ENCODE measurements at regions not wholly inside any gene's neighbourhood (a gene's known extent, or its start where the extent isn't known, plus 50 kb on each side); places are given as distances from the start of the nearest gene placed in this dataset.

DNA sequence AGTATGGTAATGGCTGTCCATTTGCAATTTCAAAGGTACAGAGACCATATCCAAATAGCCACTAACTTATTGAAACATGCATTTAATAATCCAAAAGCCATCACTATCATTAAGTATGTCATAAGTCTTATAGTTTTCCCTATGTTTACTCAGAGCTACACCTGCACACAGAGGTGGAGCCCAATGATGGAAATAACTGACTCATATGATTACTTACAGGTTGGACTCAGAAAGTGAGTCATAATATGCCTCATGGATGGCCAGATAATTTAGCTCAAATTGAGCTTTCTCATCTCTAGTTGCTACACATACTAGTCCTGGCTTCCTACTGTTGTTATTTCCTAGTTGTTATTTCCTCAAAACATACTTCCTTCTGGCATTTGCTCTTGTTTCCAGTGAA, 104.4 kb upstream of the KHDRBS2 start:
- H3K23ac ChIP-seq (ENCODE audit: low read depth, low read length, poor library complexity) = no peak overlapping the region
- H3K27me3 ChIP-seq (ENCODE audit: control insufficient read depth in 3 of 3, insufficient read depth in 3 of 3, low read depth in 1 of 3, low read length in 3 of 3) = no peaks in the 10 kb centered on the region
- no peak overlapping the region for H2AFZ ChIP-seq (ENCODE audit: low read length)
- no peaks in the 10 kb centered on the region for H3K36me3 ChIP-seq (replicated peaks in 1 of 2; ENCODE audit: control insufficient read depth in 2 of 2, insufficient read depth in 2 of 2, low read length in 2 of 2)
- H3K9me3 ChIP-seq (replicated peaks in 1 of 2; ENCODE audit: control insufficient read depth in 2 of 2, insufficient read depth in 1 of 2, low read depth in 1 of 2, low read length in 2 of 2) = no peaks in the 10 kb centered on the region
- H3K4ac ChIP-seq (ENCODE audit: low read length) = no peak overlapping the region
- no peak overlapping the region for H3K4me2 ChIP-seq (ENCODE audit: insufficient read depth, low read length, poor library complexity, severe bottlenecking)
- no peak overlapping the region for H4K8ac ChIP-seq (ENCODE audit: low read depth, low read length)
- no peak overlapping the region for H4K91ac ChIP-seq (ENCODE audit: low read depth, low read length, poor library complexity)
- no peak overlapping the region for H2BK12ac ChIP-seq (ENCODE audit: low read length)
- no peak overlapping the region for H3K9ac ChIP-seq (ENCODE audit: low read depth, low read length, poor library complexity)
- no peak overlapping the region for H3K18ac ChIP-seq (ENCODE audit: low read length)
- no peak overlapping the region for H2AK5ac ChIP-seq (ENCODE audit: low read depth, low read length)
- H2BK15ac ChIP-seq (ENCODE audit: low read length) = no peak overlapping the region
- DNase-seq (ENCODE audit: low spot score) = no peak
- peaks cover 0 to 2% of the 10 kb centered on the region in 2 donors for H3K4me1 ChIP-seq (ENCODE audit: control insufficient read depth in 2 of 2, insufficient read depth in 1 of 2, low read depth in 1 of 2, low read length in 2 of 2)
- no peak overlapping the region for H3K27ac ChIP-seq (replicated peaks; ENCODE audit: low read length)
- no peak overlapping the region for H2BK5ac ChIP-seq (ENCODE audit: low read length)
- H3K4me3 ChIP-seq (ENCODE audit: low read length in 2 of 2) = no peak overlapping the region
- H3K14ac ChIP-seq (ENCODE audit: low read length) = no peak overlapping the region
- no peak overlapping the region for H2BK120ac ChIP-seq (ENCODE audit: low read depth, low read length)
- no peaks in the 10 kb centered on the region for H3K79me1 ChIP-seq (ENCODE audit: low read depth, low read length)

DNA sequence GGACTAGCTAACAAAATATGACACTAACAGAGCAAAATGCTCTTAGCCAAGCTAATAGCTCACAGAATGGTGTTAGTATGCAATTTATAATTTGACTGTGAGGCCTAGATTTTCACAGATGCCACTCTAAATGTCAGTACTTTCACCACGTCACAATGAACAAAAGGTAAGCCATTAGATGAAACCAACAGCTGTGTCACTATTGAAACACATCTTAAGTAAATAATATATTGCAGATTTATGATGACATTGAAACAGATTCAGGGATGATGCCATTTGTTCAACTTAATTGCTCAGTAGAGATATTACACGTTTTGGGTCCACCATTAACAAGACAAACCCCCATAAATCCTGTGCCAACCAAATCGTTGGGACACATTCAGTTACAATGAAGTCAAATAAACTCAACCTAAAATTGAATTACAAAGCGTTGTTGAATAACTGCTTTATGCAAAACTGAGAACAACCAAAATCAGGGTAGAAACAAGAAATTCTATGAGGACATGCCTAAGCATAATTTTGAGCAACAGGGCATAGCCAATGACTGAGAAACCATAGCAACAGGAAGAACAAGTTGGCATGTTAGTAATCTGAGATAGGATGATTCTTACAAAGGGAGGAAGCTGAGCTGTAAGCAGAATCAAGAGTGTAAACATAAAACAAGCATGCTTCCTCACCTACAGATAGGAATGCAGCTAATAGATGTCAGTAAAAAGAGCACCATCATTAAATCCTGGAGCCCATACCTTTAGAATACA, 85.6 kb upstream of the KHDRBS2 start:
- no peaks in the 10 kb centered on the region for H3K27me3 ChIP-seq (ENCODE audit: control insufficient read depth in 3 of 3, insufficient read depth in 3 of 3, low read depth in 1 of 3, low read length in 3 of 3)
- H3K14ac ChIP-seq (ENCODE audit: low read length) = no peak overlapping the region
- no peaks in the 10 kb centered on the region for H3K79me1 ChIP-seq (ENCODE audit: low read depth, low read length)
- H3K9ac ChIP-seq (ENCODE audit: low read depth, low read length, poor library complexity) = no peak overlapping the region
- H3K18ac ChIP-seq (ENCODE audit: low read length) = no peak overlapping the region
- no peak overlapping the region for H3K4me3 ChIP-seq (ENCODE audit: low read length in 2 of 2)
- no peak overlapping the region for H2BK5ac ChIP-seq (ENCODE audit: low read length)
- H3K4ac ChIP-seq (ENCODE audit: low read length) = no peak overlapping the region
- peak overlapping the region; percentile 38 for H2AFZ ChIP-seq (ENCODE audit: low read length)
- H3K36me3 ChIP-seq (replicated peaks in 1 of 2; ENCODE audit: control insufficient read depth in 2 of 2, insufficient read depth in 2 of 2, low read length in 2 of 2) = no peaks in the 10 kb centered on the region
- H2BK15ac ChIP-seq (ENCODE audit: low read length) = no peak overlapping the region
- no peak overlapping the region for H4K8ac ChIP-seq (ENCODE audit: low read depth, low read length)
- no CpG with 5 or more reads among the region's 4 CpGs for WGBS, 2 donors (ENCODE audit: extremely low coverage in 2 of 2, insufficient read length in 2 of 2, insufficient replicate concordance in 1 of 2)
- H3K9me3 ChIP-seq (replicated peaks in 1 of 2; ENCODE audit: control insufficient read depth in 2 of 2, insufficient read depth in 1 of 2, low read depth in 1 of 2, low read length in 2 of 2) = no peaks in the 10 kb centered on the region
- no peak overlapping the region for H2BK120ac ChIP-seq (ENCODE audit: low read depth, low read length)
- peaks cover 0 to 15% of the 10 kb centered on the region in 2 donors for H3K4me1 ChIP-seq (ENCODE audit: control insufficient read depth in 2 of 2, insufficient read depth in 1 of 2, low read depth in 1 of 2, low read length in 2 of 2)
- no peak overlapping the region for H3K4me2 ChIP-seq (ENCODE audit: insufficient read depth, low read length, poor library complexity, severe bottlenecking)
- DNase-seq (ENCODE audit: low spot score) = no peak
- no peak overlapping the region for H3K23ac ChIP-seq (ENCODE audit: low read depth, low read length, poor library complexity)
- no peak overlapping the region for H3K27ac ChIP-seq (replicated peaks; ENCODE audit: low read length)
- no peak overlapping the region for H2AK5ac ChIP-seq (ENCODE audit: low read depth, low read length)
- no peak overlapping the region for H2BK12ac ChIP-seq (ENCODE audit: low read length)
- no peak overlapping the region for H4K91ac ChIP-seq (ENCODE audit: low read depth, low read length, poor library complexity)

DNA sequence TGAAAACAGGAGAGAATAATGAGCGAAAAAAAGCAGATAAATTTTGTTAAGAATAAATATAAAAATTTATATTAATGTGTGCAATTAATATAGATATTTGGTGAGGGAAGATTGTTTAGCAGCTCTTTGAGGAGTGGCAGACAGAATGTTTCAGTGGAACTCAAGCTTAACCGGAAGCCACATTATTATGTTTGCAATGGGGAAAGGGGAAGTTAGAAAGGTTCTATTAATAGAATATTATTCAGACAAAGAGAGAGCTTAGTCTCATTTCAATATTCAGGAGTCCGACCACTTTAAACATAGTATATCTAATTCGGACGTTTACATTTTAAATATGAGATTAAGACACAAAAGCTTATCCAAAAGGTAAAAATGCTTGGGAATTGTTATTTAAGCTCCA, 81.6 kb upstream of the KHDRBS2 start:
- H3K23ac ChIP-seq (ENCODE audit: low read depth, low read length, poor library complexity) = no peak overlapping the region
- H3K4me1 ChIP-seq (ENCODE audit: control insufficient read depth in 2 of 2, insufficient read depth in 1 of 2, low read depth in 1 of 2, low read length in 2 of 2) = peaks cover 0 to 12% of the 10 kb centered on the region in 2 donors
- no peak overlapping the region for H2AK5ac ChIP-seq (ENCODE audit: low read depth, low read length)
- H3K9me3 ChIP-seq (replicated peaks in 1 of 2; ENCODE audit: control insufficient read depth in 2 of 2, insufficient read depth in 1 of 2, low read depth in 1 of 2, low read length in 2 of 2) = no peaks in the 10 kb centered on the region
- no peak overlapping the region for H3K9ac ChIP-seq (ENCODE audit: low read depth, low read length, poor library complexity)
- H2AFZ ChIP-seq (ENCODE audit: low read length) = no peak overlapping the region
- no peak overlapping the region for H3K4me3 ChIP-seq (ENCODE audit: low read length in 2 of 2)
- DNase-seq (ENCODE audit: low spot score) = no peak
- H3K27ac ChIP-seq (replicated peaks; ENCODE audit: low read length) = no peak overlapping the region
- H3K79me1 ChIP-seq (ENCODE audit: low read depth, low read length) = no peaks in the 10 kb centered on the region
- no peak overlapping the region for H3K4ac ChIP-seq (ENCODE audit: low read length)
- H3K4me2 ChIP-seq (ENCODE audit: insufficient read depth, low read length, poor library complexity, severe bottlenecking) = no peak overlapping the region
- H3K14ac ChIP-seq (ENCODE audit: low read length) = no peak overlapping the region
- H4K8ac ChIP-seq (ENCODE audit: low read depth, low read length) = no peak overlapping the region
- no peak overlapping the region for H2BK5ac ChIP-seq (ENCODE audit: low read length)
- no peaks in the 10 kb centered on the region for H3K36me3 ChIP-seq (replicated peaks in 1 of 2; ENCODE audit: control insufficient read depth in 2 of 2, insufficient read depth in 2 of 2, low read length in 2 of 2)
- 100% methylated on average over 1 of the region's 5 CpGs; no CpG with 5 or more reads in 1 of the 2 donors for WGBS, 2 donors (ENCODE audit: extremely low coverage in 2 of 2, insufficient read length in 2 of 2, insufficient replicate concordance in 1 of 2)
- H2BK120ac ChIP-seq (ENCODE audit: low read depth, low read length) = no peak overlapping the region
- no peak overlapping the region for H2BK12ac ChIP-seq (ENCODE audit: low read length)
- no peak overlapping the region for H2BK15ac ChIP-seq (ENCODE audit: low read length)
- H4K91ac ChIP-seq (ENCODE audit: low read depth, low read length, poor library complexity) = no peak overlapping the region
- no peak overlapping the region for H3K18ac ChIP-seq (ENCODE audit: low read length)
- H3K27me3 ChIP-seq (ENCODE audit: control insufficient read depth in 3 of 3, insufficient read depth in 3 of 3, low read depth in 1 of 3, low read length in 3 of 3) = no peaks in the 10 kb centered on the region

DNA sequence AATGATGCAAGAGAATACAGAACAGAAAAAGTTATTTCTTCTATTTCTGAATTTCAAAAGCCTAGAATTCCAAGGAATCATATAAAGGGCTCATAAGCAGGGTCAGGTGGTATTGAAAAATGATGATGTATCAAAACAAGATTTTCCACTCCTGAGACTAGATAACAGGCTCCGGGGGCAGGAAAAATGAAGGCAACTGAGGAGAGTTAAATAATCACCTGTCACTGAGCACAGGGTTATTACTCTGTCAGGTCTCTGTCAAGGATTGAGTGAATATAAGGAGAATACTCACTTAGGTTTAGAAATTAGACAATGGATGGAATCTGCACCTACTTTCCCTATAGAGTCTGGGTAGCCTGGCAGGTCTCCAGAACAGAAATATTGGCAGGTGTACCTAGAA, 76.1 kb upstream of the KHDRBS2 start:
- Histone ChIP-seq H3K4me3 (ENCODE audit: low read length in 2 of 2) (no peak overlapping the region), H3K27ac (replicated peaks; ENCODE audit: low read length) (no peak overlapping the region)

More for the DNA sequence above, 76.1 kb upstream of the KHDRBS2 start:
- no peaks in the 10 kb centered on the region for H3K9me3 ChIP-seq (replicated peaks in 1 of 2; ENCODE audit: control insufficient read depth in 2 of 2, insufficient read depth in 1 of 2, low read depth in 1 of 2, low read length in 2 of 2)
- no peak overlapping the region for H3K4me2 ChIP-seq (ENCODE audit: insufficient read depth, low read length, poor library complexity, severe bottlenecking)
- H3K14ac ChIP-seq (ENCODE audit: low read length) = no peak overlapping the region
- no peak overlapping the region for H3K4ac ChIP-seq (ENCODE audit: low read length)
- H3K79me1 ChIP-seq (ENCODE audit: low read depth, low read length) = no peaks in the 10 kb centered on the region
- no peak overlapping the region for H2BK5ac ChIP-seq (ENCODE audit: low read length)
- H3K4me1 ChIP-seq (ENCODE audit: control insufficient read depth in 2 of 2, insufficient read depth in 1 of 2, low read depth in 1 of 2, low read length in 2 of 2) = no peaks in the 10 kb centered on the region
- no peak overlapping the region for H3K9ac ChIP-seq (ENCODE audit: low read depth, low read length, poor library complexity)
- no peak overlapping the region for H2BK120ac ChIP-seq (ENCODE audit: low read depth, low read length)
- no peak overlapping the region for H2BK12ac ChIP-seq (ENCODE audit: low read length)
- no peaks in the 10 kb centered on the region for H3K36me3 ChIP-seq (replicated peaks in 1 of 2; ENCODE audit: control insufficient read depth in 2 of 2, insufficient read depth in 2 of 2, low read length in 2 of 2)
- no peak overlapping the region for H3K18ac ChIP-seq (ENCODE audit: low read length)
- H2AFZ ChIP-seq (ENCODE audit: low read length) = no peak overlapping the region
- H2BK15ac ChIP-seq (ENCODE audit: low read length) = no peak overlapping the region
- H4K91ac ChIP-seq (ENCODE audit: low read depth, low read length, poor library complexity) = no peak overlapping the region
- WGBS, 2 donors (ENCODE audit: extremely low coverage in 2 of 2, insufficient read length in 2 of 2, insufficient replicate concordance in 1 of 2) = no CpG with 5 or more reads among the region's 1 CpG
- H3K27me3 ChIP-seq (ENCODE audit: control insufficient read depth in 3 of 3, insufficient read depth in 3 of 3, low read depth in 1 of 3, low read length in 3 of 3) = no peaks in the 10 kb centered on the region
- no peak overlapping the region for H3K23ac ChIP-seq (ENCODE audit: low read depth, low read length, poor library complexity)
- no peak overlapping the region for H2AK5ac ChIP-seq (ENCODE audit: low read depth, low read length)
- no peak for DNase-seq (ENCODE audit: low spot score)
- H4K8ac ChIP-seq (ENCODE audit: low read depth, low read length) = no peak overlapping the region

All from neuronal stem cell (in vitro differentiated cells).